ENCODE measurements at regions not wholly inside any gene's neighbourhood (a gene's known extent, or its start where the extent isn't known, plus 50 kb on each side); places are given as distances from the start of the nearest gene placed in this dataset.

GRCh38 chr9:75624998-75625397 lies 265.5 kb upstream of the PCSK5 start:
- no peak for DNase-seq

DNA sequence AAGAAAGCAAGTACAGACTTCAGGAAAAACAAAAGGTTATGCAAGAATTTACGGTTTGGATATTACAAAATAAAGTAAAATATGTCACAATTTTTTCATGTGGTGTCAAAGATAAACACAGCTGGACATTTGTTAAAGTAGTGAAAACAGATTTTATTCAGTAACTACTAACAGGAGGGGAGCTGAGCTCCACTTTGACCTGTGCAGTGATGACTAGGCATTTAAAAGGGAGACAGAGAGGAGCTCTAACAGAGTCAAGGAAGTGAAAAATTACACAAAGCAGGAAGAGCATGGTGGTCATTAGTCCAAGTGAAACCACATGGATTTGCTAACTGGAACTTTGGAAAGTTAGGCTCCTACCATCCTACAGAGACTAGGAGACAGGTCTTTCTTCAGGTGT lies 263.6 kb upstream of the PCSK5 start:
- DNase-seq = no peak

DNA sequence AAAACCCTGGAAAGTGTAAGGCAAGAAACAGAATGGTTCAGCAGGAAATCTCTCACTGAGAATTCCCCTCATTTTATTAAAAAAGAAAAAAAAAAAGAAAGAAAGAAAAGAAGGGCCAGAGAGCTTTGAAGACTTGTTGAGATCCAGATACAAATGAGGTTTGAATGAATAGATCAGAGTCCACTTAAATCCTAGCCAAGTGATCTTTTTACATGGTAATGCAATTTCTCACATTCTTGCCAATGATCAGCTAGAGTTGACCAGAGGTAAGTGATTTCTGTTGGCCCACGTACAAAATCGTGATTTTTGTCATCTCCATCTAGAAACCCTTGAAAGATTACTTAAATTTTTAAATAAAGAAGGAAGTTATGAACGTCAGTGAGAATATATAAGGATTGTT lies 261.5 kb upstream of the PCSK5 start:
- DNase-seq = no peak

DNA sequence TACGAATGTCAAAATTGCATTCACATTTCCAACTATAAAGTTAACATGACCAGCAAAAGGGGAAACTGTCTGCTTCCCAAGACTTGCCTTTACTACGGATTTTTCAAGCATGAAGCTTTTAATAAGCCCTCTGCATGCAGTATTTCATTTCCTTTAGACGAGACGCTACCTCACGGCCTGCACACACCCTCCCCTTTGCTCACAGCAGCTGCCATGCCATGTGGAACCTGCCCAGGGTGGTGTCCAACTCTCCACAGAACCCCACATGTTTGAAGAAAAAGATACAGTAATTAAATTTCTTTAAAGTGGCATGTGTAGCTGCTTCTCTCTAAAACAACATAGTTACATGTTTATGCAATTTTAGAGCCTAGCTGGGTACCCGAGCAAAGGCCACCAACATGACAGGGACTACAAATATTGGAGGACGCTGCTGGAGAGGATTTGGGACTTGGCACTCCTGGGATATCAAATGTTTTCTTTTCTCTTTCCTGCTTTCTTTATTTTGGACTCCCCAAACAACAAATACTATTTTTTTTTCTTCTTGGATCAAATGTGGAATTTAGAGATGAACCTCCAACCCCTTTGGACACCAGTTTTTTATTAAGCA lies 256.9 kb upstream of the PCSK5 start:
- no peak for DNase-seq

DNA sequence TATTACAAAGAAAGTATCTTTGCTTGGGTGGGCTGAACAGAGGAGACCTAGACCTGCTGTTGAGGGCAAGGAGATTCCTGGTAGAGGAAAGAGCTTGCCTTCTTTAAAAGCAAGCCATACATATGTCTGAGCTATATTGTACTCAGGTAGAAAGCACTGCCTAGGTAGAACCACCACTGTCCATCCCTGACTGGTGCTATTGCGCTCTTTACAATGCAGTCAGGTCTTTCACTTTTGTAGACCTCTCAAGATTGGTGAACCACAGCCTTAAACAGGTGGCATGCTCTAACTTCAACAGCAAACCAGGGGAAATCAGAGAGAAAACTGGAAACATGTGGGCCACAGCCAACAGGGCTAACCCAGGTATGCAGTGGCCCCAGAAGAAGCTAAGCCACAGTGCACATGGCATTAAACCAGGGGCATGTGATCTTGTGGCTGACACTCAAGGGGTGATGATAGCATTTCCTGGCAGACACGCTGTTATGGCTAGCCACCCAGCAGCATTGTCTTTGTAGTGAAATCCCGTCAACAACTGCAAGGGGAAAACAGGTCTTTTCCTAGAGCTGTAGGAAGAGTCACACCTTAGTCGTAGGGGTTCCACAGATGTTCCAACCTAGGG lies 253.9 kb upstream of the PCSK5 start:
- no peak for DNase-seq

- no peak for DNase-seq
These were observed 250.4 kb upstream of the PCSK5 start for GRCh38 chr9:75639971-75640610.

GRCh38 chr9:75642522-75642921 lies 248.0 kb upstream of the PCSK5 start:
- DNase-seq = no peak

DNA sequence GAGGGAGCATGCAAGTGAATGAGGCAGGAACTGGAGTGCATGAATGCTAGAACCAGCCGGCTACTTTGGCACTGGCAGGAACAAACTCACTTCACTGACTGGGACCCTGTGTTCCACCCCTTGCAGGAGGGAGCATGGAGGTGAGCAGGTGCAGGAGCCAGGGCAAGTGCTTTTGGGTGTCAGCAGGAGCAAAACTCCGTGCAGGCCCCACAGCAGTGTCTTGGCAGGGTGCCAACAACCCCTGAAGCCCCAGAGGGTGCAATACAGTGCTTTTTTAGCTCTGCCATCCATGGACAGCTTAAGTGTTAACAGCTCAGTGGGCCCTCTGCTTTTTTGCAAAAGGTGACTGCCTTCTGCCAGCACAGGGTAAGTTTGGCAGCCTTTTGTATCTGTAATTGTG lies 245.8 kb upstream of the PCSK5 start:
- no peak for DNase-seq

DNA sequence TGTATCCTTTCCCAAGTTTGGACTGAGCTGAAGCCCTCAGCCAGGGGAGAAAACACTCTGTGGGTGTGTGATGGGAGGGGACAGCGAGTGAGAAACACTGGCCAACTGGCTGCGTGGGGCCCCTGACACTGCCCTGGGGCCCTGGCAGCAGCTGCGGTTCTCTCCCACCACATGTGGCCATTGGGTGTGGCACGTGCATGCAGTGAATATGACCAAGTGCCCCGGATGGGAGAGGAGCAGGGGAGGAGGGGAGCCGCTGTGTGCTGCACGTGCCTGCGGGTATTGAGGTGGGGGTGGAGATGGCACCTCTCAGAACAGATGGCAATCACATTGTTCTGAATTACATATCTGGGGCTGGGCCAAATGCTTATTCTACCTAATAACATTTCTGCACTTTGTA lies 242.4 kb upstream of the PCSK5 start:
- DNase-seq = no peak

DNA sequence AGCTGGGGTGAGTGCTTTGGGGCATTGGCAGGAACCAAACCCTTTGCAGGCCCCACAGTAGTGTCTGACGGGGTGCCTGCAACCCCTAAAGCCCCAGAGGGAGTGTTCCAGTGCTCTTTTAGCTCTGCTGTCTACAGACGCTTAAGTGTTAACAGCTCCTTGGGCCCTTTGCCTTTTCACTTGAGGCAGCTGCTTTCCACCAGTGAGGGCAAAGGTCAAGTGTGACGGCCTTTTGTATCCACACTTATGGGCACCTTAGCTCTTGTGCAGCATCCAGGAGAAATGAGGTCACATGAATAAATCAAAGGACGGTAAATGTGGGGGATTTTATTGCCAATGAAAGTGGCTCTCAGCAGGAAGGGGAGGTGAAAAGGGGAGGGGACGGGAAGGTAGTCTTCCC lies 241.4 kb upstream of the PCSK5 start:
- no peak for DNase-seq

GRCh38 chr9:75651709-75652108 lies 238.8 kb upstream of the PCSK5 start:
- DNase-seq = no peak

DNA sequence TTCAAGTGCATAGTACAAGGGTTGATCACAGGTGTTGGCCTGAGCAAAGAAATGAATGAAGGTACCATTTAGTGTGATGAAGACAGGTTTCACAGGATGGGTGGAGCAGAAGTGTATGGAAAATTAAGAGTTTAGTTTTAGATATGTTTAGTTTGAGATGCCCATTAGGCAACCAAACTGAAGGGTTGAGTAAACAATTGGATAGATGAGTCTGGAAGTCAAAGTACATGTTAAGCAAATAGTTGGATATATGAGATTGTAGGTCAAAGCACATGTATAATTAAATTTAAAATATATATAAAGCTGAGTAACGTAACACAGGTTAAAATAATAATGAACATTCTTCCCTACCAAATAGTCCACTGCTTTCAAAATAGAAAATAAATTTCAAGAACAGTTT lies 237.1 kb upstream of the PCSK5 start:
- no peak for DNase-seq

- DNase-seq = no peak
These were observed 236.7 kb upstream of the PCSK5 start for GRCh38 chr9:75653750-75654149.

DNA sequence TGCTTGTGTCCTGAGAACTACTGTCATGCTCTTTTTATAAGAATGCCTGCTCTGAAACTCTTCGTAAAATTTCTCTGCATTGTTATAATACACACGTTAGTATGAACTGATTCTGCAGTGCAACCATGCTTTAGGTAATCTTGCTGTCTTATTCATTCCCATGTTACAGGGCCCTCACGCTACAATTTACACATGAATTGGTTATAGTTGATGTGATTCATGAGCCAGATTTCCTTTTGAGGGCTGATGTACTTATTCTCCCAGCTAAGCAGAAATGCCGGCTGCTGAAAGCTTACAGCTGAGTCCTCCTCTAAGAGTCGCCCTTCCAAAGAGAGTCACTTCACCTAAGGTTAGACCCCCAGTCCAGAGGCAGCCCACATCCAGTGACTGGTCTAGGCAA lies 233.5 kb upstream of the PCSK5 start:
- no peak for DNase-seq

GRCh38 chr9:75658301-75658905 lies 232.1 kb upstream of the PCSK5 start:
- no peak for DNase-seq

GRCh38 chr9:75664597-75664996 lies 225.9 kb upstream of the PCSK5 start:
- no peak for DNase-seq

- DNase-seq = no peak
These were observed 223.5 kb upstream of the PCSK5 start for GRCh38 chr9:75666856-75667554.

DNA sequence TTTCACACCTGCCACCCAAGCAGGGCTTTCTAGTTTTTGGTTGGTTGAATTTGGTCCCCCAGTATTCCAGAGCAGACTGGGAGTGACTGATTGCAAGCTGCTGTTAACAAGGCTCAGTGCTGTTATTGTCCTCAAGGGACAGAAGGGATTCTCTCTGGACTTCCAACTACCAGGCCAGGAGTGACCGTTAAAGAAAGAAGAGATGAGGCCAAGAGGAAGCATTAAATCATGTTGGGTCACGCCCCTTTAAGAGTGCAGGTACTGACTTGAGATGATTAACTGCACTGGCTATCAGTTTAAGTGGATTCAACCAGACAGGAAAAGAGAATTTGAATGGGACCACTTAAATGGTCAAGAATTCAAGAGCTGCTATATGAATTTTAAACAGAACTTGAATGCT lies 220.8 kb upstream of the PCSK5 start:
- no peak for DNase-seq

- DNase-seq = no peak
These were observed 219.1 kb upstream of the PCSK5 start for GRCh38 chr9:75671354-75671753.

DNA sequence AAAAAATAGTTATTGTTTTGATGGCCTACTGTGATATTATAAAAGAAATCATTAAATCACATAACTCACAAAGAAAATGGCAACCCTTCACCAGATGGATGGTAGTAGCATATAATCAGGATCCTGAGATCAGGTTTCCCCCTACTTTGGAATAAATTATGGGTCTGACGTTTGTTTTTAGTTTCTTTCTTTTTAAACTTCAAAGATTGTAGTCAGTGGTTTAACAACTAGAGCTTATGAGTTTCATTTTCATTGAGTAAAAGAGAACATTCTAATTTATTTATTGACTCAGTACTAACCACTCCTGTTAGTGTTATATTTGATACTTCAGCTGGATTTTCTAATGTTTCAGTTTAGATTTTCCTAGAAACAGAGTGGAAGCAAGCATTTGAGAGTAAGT lies 218.0 kb upstream of the PCSK5 start:
- DNase-seq = no peak

DNA sequence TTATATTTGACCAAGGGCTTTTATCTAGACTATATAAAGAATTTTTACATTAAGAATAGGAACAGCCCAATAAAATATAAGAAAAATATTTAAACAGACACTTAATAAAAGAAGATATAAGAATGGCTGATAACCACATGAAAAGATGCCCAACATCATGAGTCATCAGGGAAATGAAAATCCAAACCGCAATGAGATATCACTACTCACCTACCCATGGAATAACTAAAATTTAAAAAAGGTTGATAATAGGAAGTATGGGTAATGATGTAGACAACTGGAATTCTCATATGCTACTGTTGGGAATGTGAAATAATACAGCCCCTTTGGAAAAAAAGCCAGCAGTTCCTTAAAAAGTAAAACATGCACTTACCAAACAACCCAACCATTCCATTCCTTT lies 206.9 kb upstream of the PCSK5 start:
- DNase-seq = no peak

GRCh38 chr9:75685062-75685461 lies 205.4 kb upstream of the PCSK5 start:
- no peak for DNase-seq

DNA sequence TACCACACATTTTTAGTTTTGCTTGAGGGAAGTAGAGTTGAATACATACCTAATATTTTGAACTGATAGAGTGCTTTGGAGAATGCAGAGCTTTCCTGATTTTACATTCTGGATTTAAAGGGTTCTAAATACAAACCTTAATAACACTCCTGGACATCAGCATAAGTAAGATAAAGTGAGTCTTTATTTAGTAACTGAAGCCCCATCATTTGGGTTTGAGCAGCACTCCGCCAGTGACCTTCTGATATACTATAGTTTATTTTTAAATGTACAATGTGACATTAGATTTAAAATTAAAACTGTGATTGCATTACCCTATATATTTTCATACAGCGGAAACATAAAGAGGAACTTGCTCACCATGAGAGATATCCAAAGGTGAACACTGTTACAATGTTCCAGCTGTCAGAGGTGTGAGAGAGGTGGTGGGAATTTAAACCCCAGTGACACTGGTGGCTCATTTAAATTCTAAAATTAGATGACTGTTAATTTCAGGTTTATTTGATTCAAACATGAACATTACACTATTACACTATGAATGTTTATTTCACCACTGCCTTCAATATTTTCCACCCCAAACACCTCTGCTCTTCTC lies 203.0 kb upstream of the PCSK5 start:
- no peak for DNase-seq
